Lower leg skin (tissue), 3 donors: ENCODE measurements at regions not wholly inside any gene's neighbourhood (a gene's known extent, or its start where the extent isn't known, plus 50 kb on each side); places are given as distances from the start of the nearest gene placed in this dataset.

Experiments
- CTCF ChIP-seq, 3 donors: fragments of 450-650 bp; IDR thresholded peaks; one replicate each; pipeline ENCODE4 v1.5.1; 2016; ENCODE audit warnings: antibody characterized with exemption in 3 of 3, mild to moderate bottlenecking in 3 of 3, moderate library complexity in 2 of 3
- POLR2A ChIP-seq, 2 donors: fragments of 450-650 bp; IDR thresholded peaks; one replicate each; pipeline ENCODE4 v1.6.1; 2016 to 2017; ENCODE audit warnings: antibody characterized with exemption in 2 of 2, mild to moderate bottlenecking in 1 of 2, moderate library complexity in 1 of 2

- TF ChIP-seq CTCF (IDR thresholded peaks at IDR 0.05) (no peak), POLR2A (IDR thresholded peaks at IDR 0.05) (no peak)
Measured at GRCh38 chr5:133781436-133782225, 169.3 kb upstream of the FSTL4 start.
